ENCODE measurements at regions not wholly inside any gene's neighbourhood (a gene's known extent, or its start where the extent isn't known, plus 50 kb on each side); places are given as distances from the start of the nearest gene placed in this dataset.
"Not testable (repeated sequence)": the region's sequence is repeated elsewhere in the genome, so short reads cannot be mapped to it uniquely, and the experiment has no call there.

GRCh38 chr2:89996779-89997178 is 1305.3 kb downstream of the RPIA start:
- ATAC-seq; DNase-seq (ENCODE audit: low spot score); intact Hi-C loops (cut with DNase I): not testable (repeated sequence)

DNA sequence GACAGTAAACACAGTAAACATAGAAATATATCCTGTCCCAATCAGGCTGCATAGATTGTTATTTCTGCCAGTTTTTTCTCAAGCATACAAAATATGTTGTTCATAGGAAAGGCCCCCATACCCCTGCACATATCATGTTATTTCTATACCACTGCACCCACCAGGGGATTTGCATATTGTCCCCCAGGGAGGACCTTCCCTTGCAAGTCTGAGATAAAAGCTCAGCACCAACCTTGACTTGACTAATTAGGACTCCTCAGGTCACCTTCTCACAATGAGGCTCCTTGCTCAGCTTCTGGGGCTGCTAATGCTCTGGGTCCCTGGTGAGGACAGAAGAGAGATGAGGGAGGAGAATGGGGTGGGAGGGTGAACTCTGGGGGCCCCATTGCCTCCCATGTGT is 1313.1 kb downstream of the RPIA start:
- DNase-seq (ENCODE audit: low spot score); ATAC-seq; intact Hi-C loops (cut with DNase I): not testable (repeated sequence)

- DNase-seq (ENCODE audit: low spot score); ATAC-seq; intact Hi-C loops (cut with DNase I): not testable (repeated sequence)
Measured at GRCh38 chr2:90010442-90011100, 1319.1 kb downstream of the RPIA start.

DNA sequence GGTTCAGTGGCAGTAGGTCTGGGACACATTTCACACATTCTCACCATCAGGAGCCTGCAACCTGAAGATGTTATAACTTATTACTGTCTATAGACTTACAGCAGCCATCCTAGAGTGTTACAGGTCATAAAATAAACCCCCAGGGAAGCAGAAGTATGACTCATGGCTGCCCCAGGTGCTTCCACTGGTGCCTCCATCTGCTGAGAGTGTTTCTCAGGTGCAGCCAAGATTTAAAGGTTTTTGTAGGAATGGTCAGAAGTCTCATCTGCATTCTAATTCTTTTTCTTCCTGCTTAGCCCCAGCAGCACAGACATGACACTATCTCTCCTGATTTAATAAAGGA is 1319.6 kb downstream of the RPIA start:
- ATAC-seq; DNase-seq (ENCODE audit: low spot score); intact Hi-C loops (cut with DNase I): not testable (repeated sequence)

GRCh38 chr2:90019908-90020307 is 1328.4 kb downstream of the RPIA start:
- ATAC-seq; intact Hi-C loops (cut with DNase I); DNase-seq (ENCODE audit: low spot score): not testable (repeated sequence)

DNA sequence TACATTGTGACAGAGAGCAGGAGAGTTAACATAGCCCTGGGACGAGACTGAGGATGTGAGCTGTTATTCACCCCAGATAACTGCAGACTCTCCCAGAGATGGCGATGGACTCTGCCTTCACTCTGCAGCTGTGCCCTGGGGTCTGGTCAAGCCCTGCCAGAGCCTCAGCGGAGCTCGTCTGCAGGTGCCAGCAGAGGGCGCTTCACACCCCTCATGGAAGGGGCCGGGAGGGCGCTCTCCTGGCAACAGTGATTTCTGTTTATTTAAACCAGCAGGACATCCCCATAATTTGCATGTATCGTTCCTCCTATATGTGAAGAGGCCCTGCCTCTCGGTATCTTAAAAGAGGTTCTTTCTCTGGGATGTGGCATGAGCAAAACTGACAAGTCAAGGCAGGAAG is 1329.8 kb downstream of the RPIA start:
- ATAC-seq = not testable (repeated sequence)

GRCh38 chr2:90027231-90027643 is 1335.8 kb downstream of the RPIA start:
- DNase-seq (ENCODE audit: low spot score); intact Hi-C loops (cut with DNase I): not testable (repeated sequence)
- peak; percentile 46 for ATAC-seq

More for the DNA sequence above, 1329.8 kb downstream of the RPIA start:
- DNase-seq (ENCODE audit: low spot score); intact Hi-C loops (cut with DNase I): not testable (repeated sequence)

- intact Hi-C loops (cut with DNase I) = not testable (repeated sequence)
- ATAC-seq (peak; percentile 48), DNase-seq (ENCODE audit: low spot score) (peak; percentile 56)
Measured at GRCh38 chr2:90028381-90029079, 1337.1 kb downstream of the RPIA start.

DNA sequence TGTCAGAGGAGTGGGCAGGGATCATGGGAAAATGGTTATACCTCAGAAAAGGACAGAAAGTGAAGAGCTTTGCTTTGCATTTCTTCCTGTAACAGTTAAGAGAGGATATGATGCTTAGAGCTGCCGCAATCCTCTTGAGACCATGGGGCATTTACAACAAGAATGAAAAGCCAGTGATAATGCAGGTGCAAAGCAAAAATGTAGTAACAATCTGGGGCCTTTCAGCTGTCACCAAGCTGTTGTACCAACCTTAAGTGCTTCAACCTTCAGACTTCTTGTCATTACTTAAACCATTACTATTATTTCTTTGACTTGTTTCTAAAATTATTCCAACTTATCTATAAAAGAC is 1337.6 kb downstream of the RPIA start:
- DNase-seq (ENCODE audit: low spot score); intact Hi-C loops (cut with DNase I); ATAC-seq: not testable (repeated sequence)

DNA sequence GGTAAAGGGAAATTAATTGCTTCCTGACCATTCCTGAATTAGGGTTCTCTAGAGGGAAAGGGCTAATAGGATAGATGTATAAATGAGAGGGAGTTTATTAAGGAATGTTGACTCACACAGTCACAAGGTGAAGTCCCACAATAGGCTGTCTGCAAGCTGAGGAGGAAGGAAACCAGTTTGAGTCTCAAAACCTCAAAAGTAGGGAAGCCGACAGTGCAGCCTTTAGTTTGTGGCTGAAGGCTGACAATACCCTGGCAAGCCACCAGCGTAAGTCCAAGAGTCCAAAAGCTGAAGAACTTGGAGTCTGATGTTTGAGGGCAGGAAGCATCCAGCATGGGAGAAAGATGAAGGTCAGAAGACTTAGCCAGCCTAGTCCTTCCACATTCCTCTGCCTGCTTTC is 1340.8 kb downstream of the RPIA start:
- ATAC-seq; intact Hi-C loops (cut with DNase I); DNase-seq (ENCODE audit: low spot score): not testable (repeated sequence)

DNA sequence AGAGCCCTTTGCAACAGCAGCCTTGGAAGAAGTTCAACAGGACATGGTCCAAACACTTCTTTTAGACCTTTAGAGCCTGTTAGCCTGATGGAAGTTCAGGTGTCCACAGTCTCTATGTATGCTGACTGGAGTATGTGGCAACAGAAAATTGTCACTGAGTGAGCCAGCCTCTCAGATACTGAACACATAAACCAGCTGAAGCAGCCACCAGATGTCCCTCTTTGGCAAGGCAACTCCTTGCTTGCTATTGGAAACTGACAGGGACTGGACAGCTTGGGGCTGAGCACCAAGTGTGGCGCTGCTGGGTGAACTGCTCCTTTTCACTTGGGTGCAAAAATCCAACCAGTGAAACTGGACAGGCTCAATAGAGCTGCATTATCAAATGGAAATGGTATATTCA is 1344.9 kb downstream of the RPIA start:
- intact Hi-C loops (cut with DNase I); ATAC-seq; DNase-seq (ENCODE audit: low spot score): not testable (repeated sequence)

DNA sequence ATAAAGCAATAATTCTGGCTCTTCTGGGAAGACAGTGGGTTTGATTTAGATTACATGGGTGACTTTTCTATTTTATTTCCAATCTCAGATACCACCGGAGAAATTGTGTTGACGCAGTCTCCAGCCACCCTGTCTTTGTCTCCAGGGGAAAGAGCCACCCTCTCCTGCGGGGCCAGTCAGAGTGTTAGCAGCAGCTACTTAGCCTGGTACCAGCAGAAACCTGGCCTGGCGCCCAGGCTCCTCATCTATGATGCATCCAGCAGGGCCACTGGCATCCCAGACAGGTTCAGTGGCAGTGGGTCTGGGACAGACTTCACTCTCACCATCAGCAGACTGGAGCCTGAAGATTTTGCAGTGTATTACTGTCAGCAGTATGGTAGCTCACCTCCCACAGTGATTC is 1347.6 kb downstream of the RPIA start:
- ATAC-seq; DNase-seq (ENCODE audit: low spot score); intact Hi-C loops (cut with DNase I): not testable (repeated sequence)

DNA sequence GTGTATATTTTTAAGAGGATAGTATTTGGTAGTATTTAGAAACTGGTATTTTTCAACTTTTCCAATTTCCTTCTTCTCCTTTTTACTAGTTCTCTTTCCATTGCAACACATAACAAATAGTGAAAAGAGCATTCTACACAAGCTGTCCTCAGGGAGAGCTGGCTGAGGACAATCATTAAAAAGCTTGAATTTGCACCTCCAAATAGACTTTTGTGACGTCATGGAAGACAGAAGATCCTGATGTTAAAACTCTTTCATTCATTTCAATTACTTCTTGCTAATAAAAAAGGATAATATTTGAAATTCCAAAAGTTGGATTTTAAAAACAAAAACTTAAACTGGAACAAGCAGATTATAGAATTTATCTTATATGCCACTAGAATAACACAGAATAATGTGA is 1356.3 kb downstream of the RPIA start:
- ATAC-seq; intact Hi-C loops (cut with DNase I); DNase-seq (ENCODE audit: low spot score): not testable (repeated sequence)

GRCh38 chr2:90052113-90052631 is 1360.7 kb downstream of the RPIA start:
- intact Hi-C loops (cut with DNase I); ATAC-seq; DNase-seq (ENCODE audit: low spot score): not testable (repeated sequence)

DNA sequence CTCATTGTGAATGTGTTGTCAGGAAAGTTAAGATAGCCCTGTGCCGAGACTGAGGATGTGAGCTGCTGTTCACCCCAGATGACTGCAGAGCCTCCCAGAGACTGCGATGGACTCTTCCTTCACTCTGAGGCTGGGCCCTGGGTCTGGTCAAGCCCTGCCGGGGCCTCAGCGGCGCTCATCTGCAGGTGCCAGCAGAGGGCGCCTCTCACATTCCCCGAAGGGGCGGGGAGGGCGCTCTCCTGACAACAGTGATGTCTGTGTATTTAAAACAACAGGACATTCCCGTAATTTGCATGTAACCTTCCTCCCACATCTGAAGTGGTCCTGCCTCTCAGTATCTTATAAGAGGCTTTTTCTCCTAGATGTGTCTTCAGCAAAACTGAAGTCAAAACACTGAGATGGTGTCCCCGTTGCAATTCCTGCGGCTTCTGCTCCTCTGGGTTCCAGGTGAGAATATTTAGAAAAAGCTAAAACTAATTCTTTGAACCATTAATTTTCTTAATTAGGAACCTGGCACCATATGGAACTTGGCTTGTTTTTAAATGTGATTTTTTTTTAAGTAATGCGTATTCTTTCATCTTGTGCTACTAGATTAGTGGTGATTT is 1377.9 kb downstream of the RPIA start:
- DNase-seq (ENCODE audit: low spot score) = no peak
- no peak for ATAC-seq
- intact Hi-C loops (cut with DNase I) = no loop called here

DNA sequence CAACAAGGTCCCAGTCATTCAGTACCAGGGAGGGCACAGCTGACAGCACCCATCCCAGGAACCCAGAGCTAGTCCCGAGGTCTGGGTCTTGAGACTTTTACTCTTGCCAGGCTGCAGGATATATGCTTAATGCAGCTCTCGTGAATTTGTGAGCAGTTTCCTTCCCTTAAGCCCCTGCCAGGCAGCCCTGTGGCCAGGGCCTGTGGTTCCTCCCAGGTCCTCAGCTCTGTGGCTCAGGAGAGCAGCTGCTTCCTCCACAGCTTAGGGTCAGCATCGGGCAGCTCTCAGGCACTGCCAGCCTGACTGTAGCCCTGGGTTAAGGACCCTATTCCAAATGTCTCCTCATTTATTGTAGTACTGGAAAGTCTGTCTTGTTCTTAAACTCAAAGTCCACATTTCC is 1384.8 kb downstream of the RPIA start:
- no peak for DNase-seq (ENCODE audit: low spot score)
- no peak for ATAC-seq
- intact Hi-C loops (cut with DNase I) = no loop called here

- intact Hi-C loops (cut with DNase I) = no loop called here
- DNase-seq (ENCODE audit: low spot score) (no peak), ATAC-seq (no peak)
Measured at GRCh38 chr2:90077948-90078347, 1386.5 kb downstream of the RPIA start.

GRCh38 chr2:90079374-90079773 is 1387.9 kb downstream of the RPIA start:
- intact Hi-C loops (cut with DNase I) = no loop called here
- no peak for ATAC-seq

GRCh38 chr2:90087792-90088191 is 1396.3 kb downstream of the RPIA start:
- DNase-seq (ENCODE audit: low spot score); intact Hi-C loops (cut with DNase I); ATAC-seq: not testable (repeated sequence)

More at GRCh38 chr2:90079374-90079773, 1387.9 kb downstream of the RPIA start:
- DNase-seq (ENCODE audit: low spot score) = no peak

Data from sciatic nerve (tissue), 2 donors.